ENCODE measurements at regions not wholly inside any gene's neighbourhood (a gene's known extent, or its start where the extent isn't known, plus 50 kb on each side); places are given as distances from the start of the nearest gene placed in this dataset.

GRCh38 chr22:49433717-49434611 lies 393.7 kb downstream of the BRD1 start:
- H3K79me2 ChIP-seq (ENCODE audit: insufficient read depth, low read length): no peaks in the 10 kb centered on the region
- H3K36me3 ChIP-seq (ENCODE audit: insufficient read depth, low read length): no peaks in the 10 kb centered on the region
- H3F3A ChIP-seq (ENCODE audit: low read depth): no peaks in the 10 kb centered on the region
- no peak overlapping the region for H3K4me2 ChIP-seq (ENCODE audit: low read depth, low read length, poor library complexity, severe bottlenecking)
- H4K20me1 ChIP-seq (ENCODE audit: insufficient read depth, low read length, poor library complexity, severe bottlenecking): no peaks in the 10 kb centered on the region
- H3K9me3 ChIP-seq (ENCODE audit: insufficient read depth, low read depth, low read length): no peaks in the 10 kb centered on the region; the same call in 1 of the 2 replicates
- no peaks in the 10 kb centered on the region for H3K27me3 ChIP-seq (ENCODE audit: insufficient read depth, low read length, poor library complexity, severe bottlenecking)
- H2AFZ ChIP-seq (ENCODE audit: low read length): no peak overlapping the region
- no peaks in the 10 kb centered on the region for H3K4me1 ChIP-seq (ENCODE audit: insufficient read depth, low read length, poor library complexity, severe bottlenecking)
- TF ChIP-seq CTCF (conservative IDR thresholded peaks at IDR 0.05; ENCODE audit: low read length): no peak
- TF ChIP-seq EZH2phosphoT487 (IDR thresholded peaks at IDR 0.05; ENCODE audit: borderline replicate concordance): no peak
- H3K9ac ChIP-seq (ENCODE audit: low read depth, low read length, poor library complexity, severe bottlenecking): no peak overlapping the region
- H3K9me2 ChIP-seq (replicated peaks; ENCODE audit: low read depth, low read length): no peaks in the 10 kb centered on the region
- no peak overlapping the region for H3K4me3 ChIP-seq (ENCODE audit: low read length, poor library complexity, severe bottlenecking)

GRCh38 chr22:49432897-49433443 lies 394.7 kb downstream of the BRD1 start:
- Histone ChIP-seq H3K36me3 (ENCODE audit: insufficient read depth, low read length) (no peaks in the 10 kb centered on the region), H3K4me1 (ENCODE audit: insufficient read depth, low read length, poor library complexity, severe bottlenecking) (no peaks in the 10 kb centered on the region), H3K9me2 (replicated peaks; ENCODE audit: low read depth, low read length) (no peaks in the 10 kb centered on the region), H3K9me3 (ENCODE audit: insufficient read depth, low read depth, low read length) (no peaks in the 10 kb centered on the region; the same call in 1 of the 2 replicates), H3K79me2 (ENCODE audit: insufficient read depth, low read length) (no peaks in the 10 kb centered on the region), H3K27me3 (ENCODE audit: insufficient read depth, low read length, poor library complexity, severe bottlenecking) (no peaks in the 10 kb centered on the region), H3K4me3 (ENCODE audit: low read length, poor library complexity, severe bottlenecking) (no peak overlapping the region), H4K20me1 (ENCODE audit: insufficient read depth, low read length, poor library complexity, severe bottlenecking) (no peaks in the 10 kb centered on the region), H3K9ac (ENCODE audit: low read depth, low read length, poor library complexity, severe bottlenecking) (no peak overlapping the region), H2AFZ (ENCODE audit: low read length) (no peak overlapping the region), H3K4me2 (ENCODE audit: low read depth, low read length, poor library complexity, severe bottlenecking) (no peak overlapping the region), H3F3A (ENCODE audit: low read depth) (no peaks in the 10 kb centered on the region)
- TF ChIP-seq EZH2phosphoT487 (IDR thresholded peaks at IDR 0.05; ENCODE audit: borderline replicate concordance): no peak
- no peak for TF ChIP-seq CTCF (conservative IDR thresholded peaks at IDR 0.05; ENCODE audit: low read length)

GRCh38 chr22:49432211-49432896 lies 395.3 kb downstream of the BRD1 start:
- no peaks in the 10 kb centered on the region for H4K20me1 ChIP-seq (ENCODE audit: insufficient read depth, low read length, poor library complexity, severe bottlenecking)
- no peak for TF ChIP-seq CTCF (conservative IDR thresholded peaks at IDR 0.05; ENCODE audit: low read length)
- no peak for TF ChIP-seq EZH2phosphoT487 (IDR thresholded peaks at IDR 0.05; ENCODE audit: borderline replicate concordance)
- no peak overlapping the region for H3K9ac ChIP-seq (ENCODE audit: low read depth, low read length, poor library complexity, severe bottlenecking)
- no peak overlapping the region for H3K4me3 ChIP-seq (ENCODE audit: low read length, poor library complexity, severe bottlenecking)
- no peaks in the 10 kb centered on the region for H3K36me3 ChIP-seq (ENCODE audit: insufficient read depth, low read length)
- no peak overlapping the region for H2AFZ ChIP-seq (ENCODE audit: low read length)
- no peaks in the 10 kb centered on the region; the same call in 1 of the 2 replicates for H3K9me3 ChIP-seq (ENCODE audit: insufficient read depth, low read depth, low read length)
- no peaks in the 10 kb centered on the region for H3K79me2 ChIP-seq (ENCODE audit: insufficient read depth, low read length)
- H3K4me2 ChIP-seq (ENCODE audit: low read depth, low read length, poor library complexity, severe bottlenecking): no peak overlapping the region
- H3K4me1 ChIP-seq (ENCODE audit: insufficient read depth, low read length, poor library complexity, severe bottlenecking): no peaks in the 10 kb centered on the region
- H3K9me2 ChIP-seq (replicated peaks; ENCODE audit: low read depth, low read length): no peaks in the 10 kb centered on the region
- H3F3A ChIP-seq (ENCODE audit: low read depth): no peaks in the 10 kb centered on the region
- no peaks in the 10 kb centered on the region for H3K27me3 ChIP-seq (ENCODE audit: insufficient read depth, low read length, poor library complexity, severe bottlenecking)
